DOHH2 (cell line): ENCODE measurements at regions not wholly inside any gene's neighbourhood (a gene's known extent, or its start where the extent isn't known, plus 50 kb on each side); places are given as distances from the start of the nearest gene placed in this dataset.

Experiments used
- H3F3A ChIP-seq: fragments of 200-600 bp; sonication (generic), shearing (Covaris generic); 2 replicates; pipeline ENCODE4 v1.6.0; 2016; ENCODE audit warnings: antibody characterized with exemption, mild to moderate bottlenecking; ENCODE audit not compliant: control insufficient read depth, insufficient read depth
- H3K27ac ChIP-seq: fragments of 200-600 bp; sonication (generic); 2 replicates; pipeline ENCODE4 v1.5.1; 2014; ENCODE audit warnings: low read depth, mild to moderate bottlenecking, low read length, moderate library complexity
- H3K27me3 ChIP-seq: fragments of 200-600 bp; sonication (generic); 2 replicates; pipeline ENCODE4 v1.6.1; 2014; ENCODE audit warnings: mild to moderate bottlenecking, low read length, mixed read lengths; ENCODE audit not compliant: control insufficient read depth
- H3K36me3 ChIP-seq: fragments of 200-600 bp; sonication (generic); 2 replicates; pipeline ENCODE4 v1.6.1; 2014; ENCODE audit warnings: mild to moderate bottlenecking, low read length, moderate library complexity, mixed read lengths; ENCODE audit not compliant: control insufficient read depth
- H3K4me1 ChIP-seq: fragments of 200-600 bp; sonication (generic); 2 replicates; pipeline ENCODE4 v1.6.1; 2014; ENCODE audit warnings: mild to moderate bottlenecking, low read length, mixed read lengths; ENCODE audit not compliant: control insufficient read depth
- H3K4me2 ChIP-seq: fragments of 200-600 bp; sonication (generic); 2 replicates; pipeline ENCODE4 v1.6.0; 2014; ENCODE audit warnings: mild to moderate bottlenecking, low read length, moderate library complexity
- H3K4me3 ChIP-seq: fragments of 200-600 bp; sonication (generic); 2 replicates; pipeline ENCODE4 v1.5.1; 2014; ENCODE audit warnings: mild to moderate bottlenecking, low read length, mixed read lengths
- H3K79me2 ChIP-seq: fragments of 200-600 bp; sonication (generic); 2 replicates; pipeline ENCODE4 v1.6.1; 2014; ENCODE audit warnings: mild to moderate bottlenecking, low read length, mixed read lengths; ENCODE audit not compliant: control insufficient read depth
- H3K9me2 ChIP-seq: fragments of 200-600 bp; sonication (generic); replicated peaks from 2 replicates; pipeline ENCODE4 v1.6.1; 2014; ENCODE audit warnings: mild to moderate bottlenecking, low read length, mixed read lengths; ENCODE audit not compliant: control insufficient read depth
- H3K9me3 ChIP-seq: fragments of 200-600 bp; sonication (generic); 2 replicates; pipeline ENCODE4 v1.6.1; 2014; ENCODE audit warnings: antibody characterized with exemption, low read length, mixed read lengths; ENCODE audit not compliant: control insufficient read depth, insufficient read depth
- H4K20me1 ChIP-seq: fragments of 200-600 bp; sonication (generic); 2 replicates; pipeline ENCODE4 v1.6.0; 2014; ENCODE audit warnings: low read depth, mild to moderate bottlenecking, antibody characterized with exemption, low read length, moderate library complexity; ENCODE audit not compliant: control insufficient read depth, insufficient read depth
- CTCF ChIP-seq: fragments of 200-600 bp; sonication (generic); IDR thresholded peaks from one replicate; pipeline ENCODE4 v1.5.1; 2014; ENCODE audit warnings: antibody characterized with exemption, mild to moderate bottlenecking, low read depth, low read length; ENCODE audit not compliant: poor library complexity, severe bottlenecking
- EZH2phosphoT487 ChIP-seq: fragments of 200-600 bp; sonication (generic); IDR thresholded peaks from 2 replicates; pipeline ENCODE4 v1.6.1; 2017; ENCODE audit warnings: borderline replicate concordance, mild to moderate bottlenecking, antibody characterized with exemption, low read length, moderate library complexity, mixed read lengths

- H3K79me2 ChIP-seq, result no peaks in the 10 kb centered on the region
- H3F3A ChIP-seq, result no peaks in the 10 kb centered on the region
- no peaks in the 10 kb centered on the region for H3K9me2 ChIP-seq
- no peak for TF ChIP-seq CTCF
- TF ChIP-seq EZH2phosphoT487, result no peak
- peaks cover 3% of the 10 kb centered on the region; the same call in 1 of the 2 replicates for H3K36me3 ChIP-seq
- 0 out of 2 replicates have a peak overlapping the region, but pooled peaks have one; percentile 5 for H3K27ac ChIP-seq
- peaks cover 63% of the 10 kb centered on the region for H3K4me1 ChIP-seq
- H3K9me3 ChIP-seq, result no peaks in the 10 kb centered on the region; the same call in 1 of the 2 replicates
- H4K20me1 ChIP-seq, result no peaks in the 10 kb centered on the region
- H3K27me3 ChIP-seq, result no peaks in the 10 kb centered on the region
- no peak overlapping the region; the same call in 1 of the 2 replicates for H3K4me3 ChIP-seq
- peak overlapping the region; percentile 36; the same call in 1 of the 2 replicates for H3K4me2 ChIP-seq
Observed at GRCh38 chr1:199033661-199034060, 394.8 kb downstream of the PTPRC start.

- H3K4me1 ChIP-seq, result peaks cover 90% of the 10 kb centered on the region
- H3K36me3 ChIP-seq, result peaks cover 25% of the 10 kb centered on the region
- H3K27me3 ChIP-seq, result no peaks in the 10 kb centered on the region
- H3K9me3 ChIP-seq, result no peaks in the 10 kb centered on the region
- H3K79me2 ChIP-seq, result peaks cover 8% of the 10 kb centered on the region
- H3K27ac ChIP-seq, result peak overlapping the region; percentile 22
- peak overlapping the region; percentile 51 for H3K4me2 ChIP-seq
- peak overlapping the region; percentile 34 for H3K4me3 ChIP-seq
- H3K9me2 ChIP-seq, result no peaks in the 10 kb centered on the region
- H4K20me1 ChIP-seq, result no peaks in the 10 kb centered on the region
- H3F3A ChIP-seq, result peaks cover 20% of the 10 kb centered on the region
- TF ChIP-seq EZH2phosphoT487 (no peak), CTCF (no peak)
Observed at GRCh38 chr1:199038156-199038555, 399.3 kb downstream of the PTPRC start.

- Histone ChIP-seq H3K4me1 (peaks cover 91% of the 10 kb centered on the region), H3K9me2 (no peaks in the 10 kb centered on the region), H3K36me3 (peaks cover 43% of the 10 kb centered on the region), H3K4me2 (peak overlapping the region; percentile 50), H3K79me2 (peaks cover 14% of the 10 kb centered on the region), H3K27ac (peak overlapping the region; percentile 98), H3K9me3 (peaks cover 6% of the 10 kb centered on the region; the same call in 1 of the 2 replicates), H3F3A (peaks cover 26% of the 10 kb centered on the region), H3K27me3 (no peaks in the 10 kb centered on the region), H4K20me1 (no peaks in the 10 kb centered on the region), H3K4me3 (peak overlapping the region; percentile 32)
- TF ChIP-seq CTCF, result no peak
- TF ChIP-seq EZH2phosphoT487, result no peak
Observed at GRCh38 chr1:199040076-199040905, 401.5 kb downstream of the PTPRC start.
